Fibroblast of mammary gland (primary cell): ENCODE measurements at regions not wholly inside any gene's neighbourhood (a gene's known extent, or its start where the extent isn't known, plus 50 kb on each side); places are given as distances from the start of the nearest gene placed in this dataset.

Source experiments
- DNase-seq: peaks from one replicate; pipeline ENCODE4 v3.0.0-alpha.2; 2010; ENCODE audit warnings: low read depth
- H3K4me3 ChIP-seq: 2 replicates; pipeline ENCODE4 v1.5.1; 2011; ENCODE audit warnings: low read depth, mild to moderate bottlenecking, low read length, moderate library complexity; ENCODE audit not compliant: control insufficient read depth
- CTCF ChIP-seq: conservative IDR thresholded peaks from 2 replicates; pipeline ENCODE4 v1.5.1; 2011; ENCODE audit warnings: low read depth, low read length, inconsistent platforms; ENCODE audit not compliant: control insufficient read depth, insufficient read depth

DNA sequence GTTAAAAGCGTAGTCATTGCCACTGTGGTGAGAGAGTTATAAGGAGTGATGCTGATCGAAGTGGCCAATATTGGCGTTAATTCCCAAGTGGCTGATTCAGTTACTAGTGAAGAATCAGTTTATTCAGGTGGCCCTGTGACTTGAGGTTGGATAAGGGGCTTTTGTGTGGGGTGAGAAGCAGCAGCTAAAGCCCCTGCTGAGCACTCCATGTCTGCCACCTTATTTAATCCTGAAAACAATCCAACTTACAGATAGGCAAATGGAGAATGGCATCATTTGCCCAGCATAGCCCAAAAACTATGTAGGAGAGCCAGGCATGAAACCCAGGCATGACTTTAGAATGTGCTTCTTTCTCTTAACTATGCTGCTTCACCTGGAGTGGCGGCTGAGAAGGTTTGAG, 222.8 kb upstream of the KLF6 start:
- no peak overlapping the region for H3K4me3 ChIP-seq
- no peak for TF ChIP-seq CTCF
- no peak for DNase-seq

DNA sequence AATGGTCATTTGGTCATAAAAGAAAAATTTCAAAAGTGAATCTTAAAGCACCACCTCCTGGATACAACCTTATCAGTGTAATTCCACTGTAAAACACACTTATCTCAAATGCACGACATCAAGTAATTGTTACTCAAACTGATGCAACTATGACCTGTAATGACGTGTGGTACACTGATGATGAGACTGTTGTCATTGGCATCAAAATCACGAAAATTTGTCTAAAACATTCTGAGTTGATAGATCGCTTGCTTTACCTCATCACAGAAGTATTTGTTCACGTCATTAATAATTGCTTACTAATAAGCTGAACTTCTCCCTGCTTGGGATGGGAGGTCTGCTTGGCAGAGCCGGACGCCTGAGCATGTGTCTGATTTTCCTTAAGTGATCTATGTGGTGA, 221.8 kb upstream of the KLF6 start:
- TF ChIP-seq CTCF: no peak
- H3K4me3 ChIP-seq: no peak overlapping the region
- peak; percentile 78 for DNase-seq

DNA sequence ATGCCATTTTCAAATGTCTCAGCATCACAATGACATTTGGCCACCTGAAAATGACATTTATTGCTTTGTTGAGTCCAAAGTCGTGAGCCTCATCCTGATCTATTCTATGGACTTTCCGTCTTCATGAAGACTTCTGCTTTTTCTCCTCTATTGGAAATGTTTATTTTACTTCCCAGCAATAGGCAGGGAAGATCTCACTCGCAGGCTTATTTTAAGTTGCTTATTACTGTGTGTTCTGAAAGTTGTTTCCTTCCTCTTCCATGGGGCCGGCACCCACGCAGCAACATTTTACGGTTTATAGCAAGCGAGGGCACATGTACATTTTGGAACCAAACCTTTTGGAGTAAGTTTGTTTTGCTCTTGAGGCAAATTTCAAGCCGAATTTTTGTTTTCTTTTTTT, 221.0 kb upstream of the KLF6 start:
- TF ChIP-seq CTCF: no peak
- H3K4me3 ChIP-seq: no peak overlapping the region
- no peak for DNase-seq

GRCh38 chr10:4004990-4005389, 220.0 kb upstream of the KLF6 start:
- no peak overlapping the region for H3K4me3 ChIP-seq
- TF ChIP-seq CTCF: no peak
- DNase-seq: no peak

DNA sequence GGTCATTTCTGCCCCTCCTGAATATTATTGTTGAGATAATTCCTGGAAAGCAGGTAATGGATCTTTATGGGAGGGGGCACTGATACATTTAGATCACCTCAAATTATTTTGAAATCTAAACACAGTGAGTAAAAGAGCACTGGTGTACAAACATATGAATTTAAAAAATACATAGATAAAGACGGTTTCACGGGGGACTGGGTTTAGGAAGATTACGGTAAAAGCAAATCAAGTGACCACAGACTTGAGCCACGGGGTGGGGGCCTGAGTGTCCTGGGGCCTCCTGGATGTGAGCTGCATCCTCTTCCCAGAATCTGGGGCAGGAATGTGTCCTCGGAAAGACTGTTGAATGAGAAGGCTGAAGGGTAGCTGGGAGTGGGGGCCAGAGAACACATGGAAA, 219.1 kb upstream of the KLF6 start:
- no peak for DNase-seq
- TF ChIP-seq CTCF: no peak
- H3K4me3 ChIP-seq: no peak overlapping the region

DNA sequence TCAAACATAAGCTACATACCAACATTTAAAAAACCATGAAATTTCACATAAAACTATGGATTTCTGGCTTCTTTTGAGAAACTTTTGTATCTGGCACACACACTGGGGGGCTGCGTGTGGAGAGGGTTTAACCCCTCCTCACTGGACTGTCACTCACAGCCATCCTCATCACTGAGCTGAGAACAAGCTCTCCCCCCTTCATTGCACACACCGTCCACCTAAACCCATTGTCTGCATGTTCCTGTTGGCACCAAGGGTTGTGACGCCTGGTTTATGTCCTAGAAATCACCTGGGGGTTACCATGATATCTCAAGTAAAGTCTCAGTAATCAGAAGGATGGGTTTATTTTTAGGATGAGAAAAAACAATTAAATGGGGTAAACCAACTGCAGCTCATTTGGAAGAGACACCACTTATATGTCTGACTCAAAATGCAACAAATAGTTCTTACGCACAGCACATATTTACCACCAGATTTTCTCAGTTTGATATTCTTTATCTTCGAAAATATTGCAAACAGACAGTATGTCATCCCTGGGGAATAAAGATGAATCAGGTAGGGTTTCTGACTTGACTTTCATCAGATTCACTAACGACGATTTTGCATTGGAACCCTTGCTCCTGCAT, 218.5 kb upstream of the KLF6 start:
- H3K4me3 ChIP-seq: no peak overlapping the region
- DNase-seq: no peak
- no peak for TF ChIP-seq CTCF

GRCh38 chr10:4001811-4002210, 216.8 kb upstream of the KLF6 start:
- no peak overlapping the region for H3K4me3 ChIP-seq
- no peak for TF ChIP-seq CTCF
- DNase-seq: no peak
